Nephron progenitor cell (in vitro differentiated cells): ENCODE measurements at regions not wholly inside any gene's neighbourhood (a gene's known extent, or its start where the extent isn't known, plus 50 kb on each side); places are given as distances from the start of the nearest gene placed in this dataset.

Source experiments
- DNase-seq: peaks from one replicate; pipeline ENCODE4 v3.0.0; 2021
- H3K27ac Mint-ChIP-seq: 2 replicates; pipeline ENCODE4 v1.8.0; 2021; ENCODE audit warnings: mild to moderate bottlenecking, moderate library complexity, mixed read lengths
- H3K27me3 Mint-ChIP-seq: 2 replicates; pipeline ENCODE4 v1.8.0; 2021; ENCODE audit warnings: mild to moderate bottlenecking, low read depth, mixed read lengths; ENCODE audit not compliant: poor library complexity
- H3K36me3 Mint-ChIP-seq: 2 replicates; pipeline ENCODE4 v1.8.0; 2021; ENCODE audit warnings: low read depth, mixed read lengths
- H3K4me1 Mint-ChIP-seq: 2 replicates; pipeline ENCODE4 v1.8.0; 2021; ENCODE audit warnings: mixed read lengths
- H3K4me3 Mint-ChIP-seq: 2 replicates; pipeline ENCODE4 v1.8.0; 2021; ENCODE audit warnings: mild to moderate bottlenecking, moderate library complexity, mixed read lengths
- H3K9me3 Mint-ChIP-seq: 2 replicates; pipeline ENCODE4 v1.8.0; 2021; ENCODE audit warnings: mild to moderate bottlenecking, moderate library complexity, mixed read lengths
- CTCF ChIP-seq: fragments of 200-600 bp; sonication (generic); IDR thresholded peaks from 2 replicates; pipeline ENCODE4 v1.5.0; 2021; ENCODE audit warnings: antibody characterized with exemption

GRCh38 chr1:83813576-83813975, 185.4 kb downstream of the TTLL7 start:
- no peak for DNase-seq
- peaks cover 6% of the 10 kb centered on the region for H3K9me3 Mint-ChIP-seq
- H3K4me3 Mint-ChIP-seq: no peak overlapping the region
- H3K27me3 Mint-ChIP-seq: peaks cover 2% of the 10 kb centered on the region
- no peak overlapping the region for H3K27ac Mint-ChIP-seq
- H3K4me1 Mint-ChIP-seq: peaks cover under 1% of the 10 kb centered on the region
- TF ChIP-seq CTCF: no peak
- H3K36me3 Mint-ChIP-seq: no peaks in the 10 kb centered on the region

GRCh38 chr1:83810144-83810543, 188.8 kb downstream of the TTLL7 start:
- Mint-ChIP-seq H3K9me3 (no peaks in the 10 kb centered on the region), H3K27ac (no peak overlapping the region), H3K4me1 (no peaks in the 10 kb centered on the region), H3K4me3 (no peak overlapping the region), H3K36me3 (no peaks in the 10 kb centered on the region), H3K27me3 (no peaks in the 10 kb centered on the region)
- DNase-seq: no peak
- TF ChIP-seq CTCF: no peak

GRCh38 chr1:83808536-83808935, 190.4 kb downstream of the TTLL7 start:
- DNase-seq: no peak
- Mint-ChIP-seq H3K4me3 (no peak overlapping the region), H3K4me1 (no peaks in the 10 kb centered on the region), H3K27me3 (no peaks in the 10 kb centered on the region), H3K9me3 (no peaks in the 10 kb centered on the region), H3K36me3 (no peaks in the 10 kb centered on the region), H3K27ac (no peak overlapping the region)
- TF ChIP-seq CTCF: no peak

GRCh38 chr1:83807821-83808220, 191.1 kb downstream of the TTLL7 start:
- H3K4me3 Mint-ChIP-seq: no peak overlapping the region
- no peaks in the 10 kb centered on the region for H3K9me3 Mint-ChIP-seq
- no peaks in the 10 kb centered on the region for H3K36me3 Mint-ChIP-seq
- no peaks in the 10 kb centered on the region for H3K27me3 Mint-ChIP-seq
- TF ChIP-seq CTCF: no peak
- H3K4me1 Mint-ChIP-seq: peaks cover 2% of the 10 kb centered on the region
- DNase-seq: no peak
- no peak overlapping the region for H3K27ac Mint-ChIP-seq

- Mint-ChIP-seq H3K27ac (no peak overlapping the region), H3K9me3 (no peaks in the 10 kb centered on the region), H3K4me3 (no peak overlapping the region), H3K4me1 (peaks cover 8% of the 10 kb centered on the region), H3K27me3 (no peaks in the 10 kb centered on the region), H3K36me3 (no peaks in the 10 kb centered on the region)
- TF ChIP-seq CTCF: no peak
- DNase-seq: no peak
These were observed 191.7 kb downstream of the TTLL7 start for GRCh38 chr1:83807231-83807630.

GRCh38 chr1:83805921-83806320, 193.0 kb downstream of the TTLL7 start:
- Mint-ChIP-seq H3K27ac (no peak overlapping the region), H3K4me1 (peaks cover 13% of the 10 kb centered on the region), H3K4me3 (no peak overlapping the region), H3K27me3 (no peaks in the 10 kb centered on the region), H3K9me3 (no peaks in the 10 kb centered on the region), H3K36me3 (no peaks in the 10 kb centered on the region)
- no peak for DNase-seq
- no peak for TF ChIP-seq CTCF
